Epithelial cell of prostate (primary cell): ENCODE measurements at regions not wholly inside any gene's neighbourhood (a gene's known extent, or its start where the extent isn't known, plus 50 kb on each side); places are given as distances from the start of the nearest gene placed in this dataset.
A peak's percentile ranks its signal among the peaks of the same experiment; 100 is the strongest.
"Not testable (repeated sequence)": the region's sequence is repeated elsewhere in the genome, so short reads cannot be mapped to it uniquely, and the experiment has no call there.

Experiments
- DNase-seq: peaks from one replicate; pipeline ENCODE4 v3.0.0-alpha.2; 2011; ENCODE audit warnings: low read depth, low spot score
- H3K27ac ChIP-seq: fragments of 450-650 bp; 2 replicates; pipeline ENCODE4 v1.5.1; 2017; ENCODE audit warnings: mild to moderate bottlenecking

DNA sequence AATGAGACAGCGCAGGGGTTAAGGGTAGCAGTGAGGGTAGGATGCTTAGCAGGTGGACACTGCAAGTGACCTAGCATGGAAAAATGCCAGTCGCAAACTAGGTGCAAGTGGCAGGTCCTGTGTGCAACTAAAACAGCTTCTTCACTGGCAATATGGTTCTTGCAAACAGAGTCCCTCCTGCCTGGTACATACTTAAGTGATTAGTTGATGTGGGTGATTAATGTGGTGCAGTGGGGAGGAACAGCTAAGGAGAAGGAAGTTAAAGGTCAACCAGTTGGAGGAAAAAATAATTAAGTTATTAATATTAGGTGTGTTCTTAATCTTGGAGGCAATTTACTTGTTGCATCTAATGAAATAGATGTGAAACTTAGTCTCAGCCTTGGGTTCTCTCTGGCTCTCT, 121.6 kb upstream of the IGFBP7 start:
- DNase-seq, result peak; percentile 29
- H3K27ac ChIP-seq, result no peak overlapping the region

GRCh38 chr4:57220734-57221133, 110.5 kb upstream of the IGFBP7 start:
- DNase-seq, result no peak
- H3K27ac ChIP-seq, result no peak overlapping the region

- no peak for DNase-seq
- H3K27ac ChIP-seq, result no peak overlapping the region
Observed at GRCh38 chr4:57220172-57220571, 110.0 kb upstream of the IGFBP7 start.

DNA sequence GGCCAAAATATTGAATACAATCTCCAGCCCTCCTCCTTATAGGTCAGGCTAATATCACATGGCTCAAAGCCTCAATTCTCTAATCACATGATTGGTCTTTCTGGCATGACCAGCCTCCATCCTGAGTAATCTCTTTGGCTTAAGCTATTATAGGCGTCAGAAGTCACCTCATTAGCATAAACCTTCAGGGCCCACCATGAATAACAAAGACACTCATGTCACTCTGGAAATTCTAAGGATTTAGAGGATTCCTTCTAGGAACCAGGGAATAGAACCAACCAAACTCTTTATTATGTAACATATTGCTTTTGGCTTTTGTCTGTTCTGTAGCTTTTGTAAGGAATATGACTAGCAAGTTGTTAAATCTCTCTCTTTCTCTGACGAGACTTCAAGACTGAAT, 109.2 kb upstream of the IGFBP7 start:
- no peak for DNase-seq
- no peak overlapping the region for H3K27ac ChIP-seq

DNA sequence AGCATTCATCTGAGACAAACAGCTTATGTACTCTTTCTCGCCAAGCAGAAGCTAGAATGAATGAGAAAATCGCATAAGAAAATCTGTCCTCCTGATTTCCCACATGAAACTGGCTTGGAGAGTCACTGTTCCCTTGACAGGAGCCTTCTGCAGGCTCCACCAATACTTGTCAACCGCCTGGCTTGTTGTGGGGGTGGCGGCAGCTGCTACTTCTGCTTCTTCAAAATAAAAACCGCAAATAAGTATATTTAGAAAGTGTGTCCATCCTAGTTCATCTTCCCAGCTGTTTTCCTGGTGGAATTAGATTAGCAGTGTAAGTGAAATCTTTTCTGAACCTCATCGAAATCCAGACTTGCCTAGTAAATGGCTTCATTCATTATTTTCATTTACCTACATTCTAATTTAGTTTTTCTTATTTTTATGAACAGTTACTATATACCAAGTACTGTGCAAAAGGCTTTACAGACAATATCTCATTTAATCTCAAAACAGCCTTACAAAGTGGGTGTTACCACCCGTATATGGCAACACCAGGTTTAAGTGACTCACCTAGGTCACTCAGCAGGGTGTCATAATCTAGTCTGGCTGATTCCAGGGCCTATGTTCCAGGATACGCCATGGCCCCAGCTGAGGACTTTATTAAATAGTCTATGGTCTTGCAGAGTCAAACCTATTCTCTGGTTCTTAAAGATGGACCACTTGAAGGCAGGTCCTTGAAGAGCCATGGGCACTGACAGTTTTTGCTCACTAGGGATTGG, 104.6 kb upstream of the IGFBP7 start:
- DNase-seq, result no peak
- no peak overlapping the region for H3K27ac ChIP-seq

DNA sequence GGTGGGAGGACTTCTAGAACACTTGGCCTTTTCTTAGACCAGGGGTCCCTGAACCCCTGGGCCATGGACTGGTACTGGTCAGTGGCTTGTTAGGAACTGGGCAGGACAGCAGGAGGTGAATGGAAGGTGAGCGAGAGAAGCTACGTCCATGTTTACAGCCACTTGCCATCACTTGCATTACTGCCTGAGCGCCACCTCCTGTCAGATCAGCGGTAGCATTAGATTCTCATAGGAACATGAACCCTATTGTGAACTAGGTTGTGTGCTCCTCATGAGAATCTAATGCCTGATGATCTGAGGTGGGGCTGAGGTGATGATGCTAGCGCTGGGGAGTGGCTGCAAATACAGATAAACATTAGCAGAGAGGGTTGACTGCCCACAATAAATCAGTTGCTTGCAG, 100.9 kb upstream of the IGFBP7 start:
- DNase-seq, result no peak
- H3K27ac ChIP-seq, result no peak overlapping the region

- DNase-seq, result no peak
Observed at GRCh38 chr4:57206172-57206571, 96.0 kb upstream of the IGFBP7 start.

DNA sequence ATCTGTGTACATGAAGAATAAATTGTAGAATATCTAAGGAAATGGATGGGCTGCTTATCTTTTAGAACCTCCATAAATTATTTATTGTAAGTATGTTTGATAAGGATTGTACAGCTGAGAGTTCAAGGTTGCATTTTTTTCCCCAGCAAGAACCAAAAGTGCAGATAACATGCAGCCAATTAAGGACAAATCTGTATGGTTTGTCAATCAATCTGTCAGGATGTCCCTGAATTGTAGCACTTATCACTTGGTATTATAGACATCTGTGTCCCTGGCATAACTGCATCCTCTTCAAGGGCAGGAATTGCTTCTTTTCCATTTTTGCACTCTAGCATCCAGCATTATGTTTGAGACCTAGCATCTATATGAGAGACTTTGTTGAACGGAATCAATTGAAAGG, 95.4 kb upstream of the IGFBP7 start:
- no peak for DNase-seq
- no peak overlapping the region for H3K27ac ChIP-seq

More at GRCh38 chr4:57206172-57206571, 96.0 kb upstream of the IGFBP7 start:
- H3K27ac ChIP-seq, result no peak overlapping the region

- H3K27ac ChIP-seq, result no peak overlapping the region
- DNase-seq, result no peak
Observed at GRCh38 chr4:57200799-57201327, 90.7 kb upstream of the IGFBP7 start.

GRCh38 chr4:57199267-57199666, 89.1 kb upstream of the IGFBP7 start:
- no peak overlapping the region for H3K27ac ChIP-seq
- no peak for DNase-seq

DNA sequence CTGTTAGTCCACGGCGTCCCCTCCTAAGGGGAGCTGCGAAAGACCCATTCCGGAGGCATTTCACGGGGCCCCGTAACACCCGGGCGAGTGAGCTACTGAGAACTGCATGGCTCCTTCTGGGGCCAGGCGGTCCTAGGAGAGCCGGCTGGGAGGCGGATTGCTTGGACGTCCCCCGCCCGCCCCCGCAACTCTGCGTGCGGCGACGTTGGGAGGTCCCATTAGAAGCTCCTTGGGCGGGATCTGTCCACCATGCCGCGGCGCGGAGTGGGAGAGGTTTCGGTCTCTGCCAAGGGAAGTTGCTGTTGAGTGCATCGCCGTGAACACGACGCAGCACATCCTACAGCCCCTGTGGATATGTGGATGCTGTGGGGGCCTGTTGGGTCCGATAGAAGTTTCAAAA, 85.4 kb upstream of the IGFBP7 start:
- no peak for DNase-seq
- H3K27ac ChIP-seq, result no peak overlapping the region

DNA sequence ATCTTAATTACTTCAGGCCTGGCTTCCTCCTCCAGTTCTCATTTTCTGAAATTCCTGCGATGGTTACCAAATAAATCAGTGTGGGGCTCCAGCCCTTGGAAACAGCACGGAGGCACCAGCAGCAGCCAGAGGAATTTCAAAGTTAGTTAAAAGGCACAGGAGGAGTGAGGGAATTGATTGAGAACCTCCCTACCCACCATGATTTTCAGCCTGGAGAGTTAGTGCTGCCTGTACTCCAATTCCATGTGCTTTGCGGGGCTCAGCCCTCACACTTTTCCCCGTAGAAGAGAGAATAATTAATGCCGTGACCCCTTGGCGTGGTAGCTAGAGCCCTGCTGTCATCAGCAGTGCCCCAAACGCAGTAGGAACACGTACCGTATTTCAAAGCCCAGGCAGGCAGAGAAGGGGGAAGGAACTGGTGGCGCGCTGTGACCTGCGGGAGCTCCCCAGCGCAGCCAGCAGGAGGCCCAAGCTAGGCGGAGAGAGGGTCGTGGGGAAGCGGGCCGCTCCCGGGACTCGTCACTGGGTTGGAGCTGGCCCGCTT, 84.0 kb upstream of the IGFBP7 start:
- no peak for DNase-seq

GRCh38 chr4:57193209-57193810, 83.1 kb upstream of the IGFBP7 start:
- H3K27ac ChIP-seq, result no peak overlapping the region
- DNase-seq, result no peak

More for the DNA sequence above, 84.0 kb upstream of the IGFBP7 start:
- no peak overlapping the region for H3K27ac ChIP-seq

DNA sequence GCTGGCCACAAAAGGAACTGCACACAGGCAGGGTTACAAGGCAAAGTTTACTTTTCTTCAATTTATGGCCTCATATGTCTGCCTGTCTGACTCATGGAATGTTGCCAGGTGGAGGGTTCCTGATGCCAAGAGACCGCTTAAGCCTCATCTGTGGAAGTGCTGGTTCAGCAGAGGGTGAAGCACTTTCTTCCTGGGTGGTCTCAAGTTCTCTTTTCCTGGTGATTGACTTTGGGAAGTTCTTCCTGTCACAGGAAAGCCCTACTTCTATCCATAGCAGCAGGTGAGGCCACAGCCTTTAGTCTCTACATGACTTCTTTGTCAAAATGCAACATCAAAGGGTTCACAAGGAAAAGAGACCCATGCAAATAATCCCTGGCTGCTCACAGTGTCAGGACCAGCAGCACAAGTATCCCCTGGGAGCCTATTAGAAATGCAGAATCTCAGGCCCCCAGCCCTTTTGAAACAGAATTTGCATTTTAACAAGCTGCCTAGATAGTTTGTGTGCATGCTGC, 81.4 kb upstream of the IGFBP7 start:
- no peak overlapping the region for H3K27ac ChIP-seq
- no peak for DNase-seq

DNA sequence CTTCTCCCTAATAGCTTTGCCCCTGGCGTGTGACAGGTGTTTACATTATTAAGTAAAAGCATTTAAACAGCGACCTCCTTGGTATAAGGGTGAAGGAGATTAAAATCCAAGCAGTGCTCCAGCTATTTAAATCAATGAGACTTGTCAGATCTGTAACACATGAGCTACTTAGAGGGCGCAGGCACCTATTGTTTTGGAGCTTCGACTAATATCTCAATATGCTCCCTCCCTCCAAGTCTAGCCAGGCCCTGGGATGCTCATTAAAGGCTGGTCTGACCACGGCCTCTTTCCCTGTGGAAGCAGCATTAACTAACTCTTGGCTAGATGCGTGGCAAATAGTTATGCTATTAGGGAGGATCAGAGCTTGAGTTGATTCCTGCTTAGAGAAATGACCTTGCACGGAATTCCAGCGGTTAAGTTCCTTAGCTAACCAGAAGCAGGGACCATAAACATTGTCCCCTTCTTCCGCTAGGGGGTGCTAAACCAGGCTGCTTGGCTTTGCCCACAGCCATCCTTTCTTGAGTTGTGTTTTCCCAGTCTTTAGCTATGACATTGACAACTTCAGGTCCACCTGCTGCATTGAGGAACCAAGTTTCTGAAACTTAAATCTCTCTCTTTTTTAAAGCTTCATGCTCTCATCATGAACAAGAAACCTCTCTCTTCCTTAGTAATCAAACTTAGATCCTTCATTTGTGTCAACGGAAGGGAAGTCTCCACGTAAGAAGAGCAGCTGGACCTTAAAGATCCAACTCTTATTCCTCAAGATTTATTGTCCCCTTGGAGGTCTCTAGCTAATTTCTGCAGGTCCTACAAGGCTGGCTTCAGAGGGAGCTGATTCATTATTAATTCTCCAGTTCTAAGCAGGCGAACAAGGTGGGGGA, 80.7 kb upstream of the IGFBP7 start:
- DNase-seq, result no peak
- H3K27ac ChIP-seq, result no peak overlapping the region

DNA sequence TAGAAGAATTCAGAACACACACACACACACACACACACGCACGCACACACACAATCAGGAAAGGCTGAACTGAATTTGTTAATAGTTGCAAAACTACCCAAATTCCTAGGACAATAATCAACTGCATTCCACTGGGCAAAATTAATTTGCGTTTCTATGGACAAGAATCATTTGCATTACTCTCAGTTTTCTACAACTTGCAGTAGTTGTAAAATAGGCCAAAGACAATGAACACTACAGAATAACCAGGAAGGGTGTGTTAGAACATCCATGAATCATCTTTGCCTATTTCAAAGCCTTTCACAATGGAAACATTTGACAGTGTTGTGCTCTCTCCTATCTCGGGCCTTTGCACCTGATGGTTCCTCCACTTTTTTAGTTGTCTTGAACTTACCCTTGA, 77.1 kb upstream of the IGFBP7 start:
- H3K27ac ChIP-seq, result peak overlapping the region; percentile 60
- DNase-seq, result peak; percentile 26

- H3K27ac ChIP-seq, result no peak overlapping the region
- no peak for DNase-seq
Observed at GRCh38 chr4:57184378-57185029, 74.3 kb upstream of the IGFBP7 start.

- DNase-seq, result no peak
- H3K27ac ChIP-seq, result no peak overlapping the region
Observed at GRCh38 chr4:57182132-57182874, 72.1 kb upstream of the IGFBP7 start.

DNA sequence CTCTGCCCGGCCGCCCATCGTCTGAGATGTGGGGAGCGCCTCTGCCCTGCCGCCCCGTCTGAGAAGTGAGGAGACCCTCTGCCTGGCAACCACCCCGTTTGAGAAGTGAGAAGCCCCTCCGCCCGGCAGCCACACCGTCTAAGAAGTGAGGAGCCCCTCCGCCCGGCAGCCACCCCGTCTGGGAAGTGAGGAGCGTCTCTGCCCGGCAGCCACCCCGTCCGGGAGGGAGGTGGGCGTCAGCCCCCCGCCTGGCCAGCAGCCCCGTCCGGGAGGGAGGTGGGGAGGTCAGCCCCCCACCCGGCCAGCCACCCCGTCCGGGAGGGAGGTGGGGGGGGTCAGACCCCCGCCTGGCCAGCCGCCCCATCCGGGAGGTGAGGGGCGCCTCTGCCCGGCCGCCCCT, 63.0 kb upstream of the IGFBP7 start:
- not testable (repeated sequence) for DNase-seq, H3K27ac ChIP-seq
